ENCODE measurements at regions not wholly inside any gene's neighbourhood (a gene's known extent, or its start where the extent isn't known, plus 50 kb on each side); places are given as distances from the start of the nearest gene placed in this dataset.

- WGBS, 2 donors, result 91 to 94% methylated on average over 7 of the region's 7 CpGs
- Histone ChIP-seq H3K4me1 (ENCODE audit: control insufficient read depth in 5 of 5, insufficient read depth in 5 of 5, low read length in 5 of 5) (no peaks in the 10 kb centered on the region), H3K27ac (ENCODE audit: low read depth in 1 of 2, low read length in 1 of 2) (no peak overlapping the region), H3K9ac (ENCODE audit: insufficient read depth in 1 of 2, low read length in 2 of 2) (no peak overlapping the region), H3K9me3 (ENCODE audit: control insufficient read depth in 4 of 4, insufficient read depth in 3 of 4, low read length in 3 of 4) (no peaks in the 10 kb centered on the region), H3K27me3 (ENCODE audit: control insufficient read depth in 3 of 3, insufficient read depth in 3 of 3, low read length in 2 of 3) (no peaks in the 10 kb centered on the region), H3K4me3 (no peak overlapping the region), H3K36me3 (ENCODE audit: control insufficient read depth in 4 of 4, insufficient read depth in 4 of 4, low read length in 4 of 4) (no peaks in the 10 kb centered on the region)
- TF ChIP-seq CTCF (IDR thresholded peaks at IDR 0.05; ENCODE audit: control extremely low read depth, extremely low read depth), result no peak
- ATAC-seq (ENCODE audit: insufficient read depth, low FRiP score) (no peak), DNase-seq (no peak)
Observed at GRCh38 chr11:127472505-127472904, 471.9 kb upstream of the KIRREL3 start.

GRCh38 chr11:127471662-127472061, 471.1 kb upstream of the KIRREL3 start:
- Histone ChIP-seq H3K27ac (ENCODE audit: low read depth in 1 of 2, low read length in 1 of 2) (no peak overlapping the region), H3K9me3 (ENCODE audit: control insufficient read depth in 4 of 4, insufficient read depth in 3 of 4, low read length in 3 of 4) (no peaks in the 10 kb centered on the region), H3K4me1 (ENCODE audit: control insufficient read depth in 5 of 5, insufficient read depth in 5 of 5, low read length in 5 of 5) (no peaks in the 10 kb centered on the region), H3K27me3 (ENCODE audit: control insufficient read depth in 3 of 3, insufficient read depth in 3 of 3, low read length in 2 of 3) (no peaks in the 10 kb centered on the region), H3K36me3 (ENCODE audit: control insufficient read depth in 4 of 4, insufficient read depth in 4 of 4, low read length in 4 of 4) (no peaks in the 10 kb centered on the region), H3K4me3 (no peak overlapping the region), H3K9ac (ENCODE audit: insufficient read depth in 1 of 2, low read length in 2 of 2) (no peak overlapping the region)
- no peak for TF ChIP-seq CTCF (IDR thresholded peaks at IDR 0.05; ENCODE audit: control extremely low read depth, extremely low read depth)
- 97% methylated on average over 3 of the region's 3 CpGs for WGBS, 2 donors
- no peak for DNase-seq
- ATAC-seq (ENCODE audit: insufficient read depth, low FRiP score), result no peak

- H3K9me3 ChIP-seq (ENCODE audit: control insufficient read depth in 4 of 4, insufficient read depth in 3 of 4, low read length in 3 of 4), result no peaks in the 10 kb centered on the region
- WGBS, 2 donors, result 74 to 76% methylated on average over 4 of the region's 4 CpGs
- H3K9ac ChIP-seq (ENCODE audit: insufficient read depth in 1 of 2, low read length in 2 of 2), result no peak overlapping the region
- TF ChIP-seq CTCF (IDR thresholded peaks at IDR 0.05; ENCODE audit: control extremely low read depth, extremely low read depth), result no peak
- no peaks in the 10 kb centered on the region for H3K4me1 ChIP-seq (ENCODE audit: control insufficient read depth in 5 of 5, insufficient read depth in 5 of 5, low read length in 5 of 5)
- no peak for DNase-seq
- no peak overlapping the region for H3K4me3 ChIP-seq
- no peaks in the 10 kb centered on the region for H3K36me3 ChIP-seq (ENCODE audit: control insufficient read depth in 4 of 4, insufficient read depth in 4 of 4, low read length in 4 of 4)
- H3K27me3 ChIP-seq (ENCODE audit: control insufficient read depth in 3 of 3, insufficient read depth in 3 of 3, low read length in 2 of 3), result no peaks in the 10 kb centered on the region
- no peak overlapping the region for H3K27ac ChIP-seq (ENCODE audit: low read depth in 1 of 2, low read length in 1 of 2)
- ATAC-seq (ENCODE audit: insufficient read depth, low FRiP score), result no peak
Observed at GRCh38 chr11:127470306-127470884, 469.8 kb upstream of the KIRREL3 start.

GRCh38 chr11:127464325-127464724, 463.8 kb upstream of the KIRREL3 start:
- ATAC-seq (ENCODE audit: insufficient read depth, low FRiP score), result no peak
- 82 to 95% methylated on average over 6 of the region's 6 CpGs for WGBS, 2 donors
- TF ChIP-seq CTCF (IDR thresholded peaks at IDR 0.05; ENCODE audit: control extremely low read depth, extremely low read depth), result no peak

More at GRCh38 chr11:127464325-127464724, 463.8 kb upstream of the KIRREL3 start:
- H3K9me3 ChIP-seq (ENCODE audit: control insufficient read depth in 4 of 4, insufficient read depth in 3 of 4, low read length in 3 of 4), result no peaks in the 10 kb centered on the region
- H3K27me3 ChIP-seq (ENCODE audit: control insufficient read depth in 3 of 3, insufficient read depth in 3 of 3, low read length in 2 of 3), result no peaks in the 10 kb centered on the region
- no peaks in the 10 kb centered on the region for H3K36me3 ChIP-seq (ENCODE audit: control insufficient read depth in 4 of 4, insufficient read depth in 4 of 4, low read length in 4 of 4)
- no peak overlapping the region for H3K4me3 ChIP-seq
- H3K9ac ChIP-seq (ENCODE audit: insufficient read depth in 1 of 2, low read length in 2 of 2), result no peak overlapping the region
- H3K27ac ChIP-seq (ENCODE audit: low read depth in 1 of 2, low read length in 1 of 2), result no peak overlapping the region
- H3K4me1 ChIP-seq (ENCODE audit: control insufficient read depth in 5 of 5, insufficient read depth in 5 of 5, low read length in 5 of 5), result peaks cover 0 to 11% (median 0%) of the 10 kb centered on the region in 5 donors
- DNase-seq, result no peak
